ENCODE measurements at regions not wholly inside any gene's neighbourhood (a gene's known extent, or its start where the extent isn't known, plus 50 kb on each side); places are given as distances from the start of the nearest gene placed in this dataset.

GRCh38 chr12:93085383-93086287 is 156.5 kb upstream of the EEA1 start:
- H3K79me2 ChIP-seq (ENCODE audit: insufficient read depth, low read length), result no peaks in the 10 kb centered on the region
- H3K9ac ChIP-seq (ENCODE audit: low read length), result no peak overlapping the region
- no peaks in the 10 kb centered on the region for H3K27me3 ChIP-seq (ENCODE audit: insufficient read depth, low read length)
- CTCF ChIA-PET, result no interaction called here
- no peak overlapping the region for H3K4me3 ChIP-seq (replicated peaks in 1 of 2; ENCODE audit: low read depth in 1 of 2, low read length in 2 of 2)
- no peaks in the 10 kb centered on the region for H3K36me3 ChIP-seq (ENCODE audit: control insufficient read depth in 1 of 2, insufficient read depth in 2 of 2, low read length in 2 of 2)
- intact Hi-C loops (cut with micrococcal nuclease), result no loop called here
- no peaks in the 10 kb centered on the region for H4K20me1 ChIP-seq (ENCODE audit: insufficient read depth)
- no TSS peak for BruUV-seq (replicated peaks)
- H3K4me2 ChIP-seq (ENCODE audit: low read length), result no peak overlapping the region
- TF ChIP-seq YY1 (IDR thresholded peaks at IDR 0.05; ENCODE audit: extremely low read depth, insufficient replicate concordance, low read depth, low read length) (no peak), REST (IDR thresholded peaks at IDR 0.05; ENCODE audit: low read depth) (no peak), EZH2phosphoT487 (IDR thresholded peaks at IDR 0.05; ENCODE audit: borderline replicate concordance) (no peak), ZFX (IDR thresholded peaks at IDR 0.05) (no peak), ZBTB33 (IDR thresholded peaks at IDR 0.05; ENCODE audit: extremely low read depth, insufficient replicate concordance, low read length) (no peak), SRF (IDR thresholded peaks at IDR 0.05; ENCODE audit: low read depth) (no peak), FOSL1 (IDR thresholded peaks at IDR 0.05; ENCODE audit: low read depth) (no peak), CBX3 (IDR thresholded peaks at IDR 0.05; ENCODE audit: low read depth) (no peak), CTCF (IDR thresholded peaks at IDR 0.05 in 2 of 3, conservative IDR thresholded peaks at IDR 0.05 in 1 of 3; ENCODE audit: borderline replicate concordance in 1 of 3, insufficient read depth in 1 of 3, low read depth in 2 of 3, low read length in 2 of 3) (no peak)
- ATAC-seq (no peak), DNase-seq (ENCODE audit: low read depth, low spot score) (no peak)
- no peaks in the 10 kb centered on the region for H3K9me2 ChIP-seq (ENCODE audit: insufficient read depth)
- H3K4me1 ChIP-seq (ENCODE audit: control insufficient read depth in 1 of 2, insufficient read depth in 2 of 2, low read length in 2 of 2), result peaks cover 7 to 21% of the 10 kb centered on the region in 2 experiments
- POLR2A ChIA-PET, result no interaction called here
- peaks cover 3 to 4% of the 10 kb centered on the region in 2 experiments; a peak in 1 of 4 replicates for H3K9me3 ChIP-seq (ENCODE audit: control insufficient read depth in 1 of 2, insufficient read depth in 1 of 2, low read depth in 1 of 2, low read length in 2 of 2)
- no peak overlapping the region for H2AFZ ChIP-seq (ENCODE audit: low read depth, low read length, poor library complexity, severe bottlenecking)
- RAD21 ChIA-PET (ENCODE audit: low non-redundant PET in 1 of 2, low total read pairs in 2 of 2, uncharacterized antibody in 2 of 2, unreplicated experiment in 2 of 2), result no interaction called here
- H3K27ac ChIP-seq (ENCODE audit: low read depth, low read length), result no peak overlapping the region
